ENCODE measurements at regions not wholly inside any gene's neighbourhood (a gene's known extent, or its start where the extent isn't known, plus 50 kb on each side); places are given as distances from the start of the nearest gene placed in this dataset.

- Histone ChIP-seq H3K27ac (no peak overlapping the region), H3K36me3 (no peaks in the 10 kb centered on the region), H3K4me2 (no peak overlapping the region), H3K4me3 (no peak overlapping the region), H3F3A (ENCODE audit: low read depth) (no peaks in the 10 kb centered on the region), H3K27me3 (no peaks in the 10 kb centered on the region), H4K20me1 (ENCODE audit: low read depth) (no peaks in the 10 kb centered on the region), H3K9me3 (ENCODE audit: low read depth) (no peaks in the 10 kb centered on the region), H3K9ac (no peak overlapping the region), H3K79me2 (ENCODE audit: low read depth) (no peaks in the 10 kb centered on the region), H2AFZ (replicated peaks) (no peak overlapping the region), H3K4me1 (peaks cover 9% of the 10 kb centered on the region)
- no peak for DNase-seq (ENCODE audit: low spot score)
- peaks cover 2% of the 10 kb centered on the region for H3K9me3 Mint-ChIP-seq
- H3K27ac Mint-ChIP-seq: no peak overlapping the region
- TF ChIP-seq EZH2phosphoT487 (IDR thresholded peaks at IDR 0.05): no peak
- no peak for TF ChIP-seq CTCF (IDR thresholded peaks at IDR 0.05)
- TF ChIP-seq EZH2 (IDR thresholded peaks at IDR 0.05): no peak
- no peaks in the 10 kb centered on the region for H3K27me3 Mint-ChIP-seq (ENCODE audit: insufficient read depth, low read depth)
- no peak overlapping the region for H3K4me3 Mint-ChIP-seq
- no peaks in the 10 kb centered on the region for H3K36me3 Mint-ChIP-seq
- H3K4me1 Mint-ChIP-seq: peaks cover 7% of the 10 kb centered on the region
These were observed 225.1 kb downstream of the TFEC start for GRCh38 chr7:115805458-115805857.

GRCh38 chr7:115802415-115802814 is 228.1 kb downstream of the TFEC start:
- Mint-ChIP-seq H3K36me3 (no peaks in the 10 kb centered on the region), H3K4me3 (no peak overlapping the region), H3K27me3 (ENCODE audit: insufficient read depth, low read depth) (no peaks in the 10 kb centered on the region), H3K4me1 (peaks cover 5% of the 10 kb centered on the region), H3K27ac (no peak overlapping the region), H3K9me3 (peaks cover 2% of the 10 kb centered on the region)
- H3K27ac ChIP-seq: no peak overlapping the region
- no peak for DNase-seq (ENCODE audit: low spot score)
- H3K27me3 ChIP-seq: no peaks in the 10 kb centered on the region
- no peaks in the 10 kb centered on the region for H3K9me3 ChIP-seq (ENCODE audit: low read depth)
- no peaks in the 10 kb centered on the region for H3F3A ChIP-seq (ENCODE audit: low read depth)
- no peaks in the 10 kb centered on the region for H3K36me3 ChIP-seq
- H2AFZ ChIP-seq (replicated peaks): no peak overlapping the region
- no peaks in the 10 kb centered on the region for H3K79me2 ChIP-seq (ENCODE audit: low read depth)
- H3K4me3 ChIP-seq: no peak overlapping the region
- H3K9ac ChIP-seq: no peak overlapping the region
- H3K4me1 ChIP-seq: no peaks in the 10 kb centered on the region
- TF ChIP-seq EZH2 (IDR thresholded peaks at IDR 0.05) (no peak), EZH2phosphoT487 (IDR thresholded peaks at IDR 0.05) (no peak), CTCF (IDR thresholded peaks at IDR 0.05) (no peak)
- no peak overlapping the region for H3K4me2 ChIP-seq
- no peaks in the 10 kb centered on the region for H4K20me1 ChIP-seq (ENCODE audit: low read depth)

- H3K27ac Mint-ChIP-seq: no peak overlapping the region
- no peaks in the 10 kb centered on the region for H3K9me3 ChIP-seq (ENCODE audit: low read depth)
- H3K4me3 ChIP-seq: no peak overlapping the region
- DNase-seq (ENCODE audit: low spot score): no peak
- no peaks in the 10 kb centered on the region for H3K4me1 ChIP-seq
- H3K79me2 ChIP-seq (ENCODE audit: low read depth): no peaks in the 10 kb centered on the region
- H2AFZ ChIP-seq (replicated peaks): no peak overlapping the region
- H3K9me3 Mint-ChIP-seq: no peaks in the 10 kb centered on the region
- no peak overlapping the region for H3K4me3 Mint-ChIP-seq
- no peak overlapping the region for H3K27ac ChIP-seq
- no peaks in the 10 kb centered on the region for H3F3A ChIP-seq (ENCODE audit: low read depth)
- H3K27me3 Mint-ChIP-seq (ENCODE audit: insufficient read depth, low read depth): no peaks in the 10 kb centered on the region
- TF ChIP-seq EZH2phosphoT487 (IDR thresholded peaks at IDR 0.05) (no peak), EZH2 (IDR thresholded peaks at IDR 0.05) (no peak), CTCF (IDR thresholded peaks at IDR 0.05) (no peak)
- H3K36me3 ChIP-seq: no peaks in the 10 kb centered on the region
- no peaks in the 10 kb centered on the region for H4K20me1 ChIP-seq (ENCODE audit: low read depth)
- no peak overlapping the region for H3K9ac ChIP-seq
- H3K4me1 Mint-ChIP-seq: peaks cover 3% of the 10 kb centered on the region
- H3K27me3 ChIP-seq: no peaks in the 10 kb centered on the region
- no peak overlapping the region for H3K4me2 ChIP-seq
- no peaks in the 10 kb centered on the region for H3K36me3 Mint-ChIP-seq
These were observed 231.1 kb downstream of the TFEC start for GRCh38 chr7:115799430-115799829.
